ENCODE measurements at regions not wholly inside any gene's neighbourhood (a gene's known extent, or its start where the extent isn't known, plus 50 kb on each side); places are given as distances from the start of the nearest gene placed in this dataset.

DNA sequence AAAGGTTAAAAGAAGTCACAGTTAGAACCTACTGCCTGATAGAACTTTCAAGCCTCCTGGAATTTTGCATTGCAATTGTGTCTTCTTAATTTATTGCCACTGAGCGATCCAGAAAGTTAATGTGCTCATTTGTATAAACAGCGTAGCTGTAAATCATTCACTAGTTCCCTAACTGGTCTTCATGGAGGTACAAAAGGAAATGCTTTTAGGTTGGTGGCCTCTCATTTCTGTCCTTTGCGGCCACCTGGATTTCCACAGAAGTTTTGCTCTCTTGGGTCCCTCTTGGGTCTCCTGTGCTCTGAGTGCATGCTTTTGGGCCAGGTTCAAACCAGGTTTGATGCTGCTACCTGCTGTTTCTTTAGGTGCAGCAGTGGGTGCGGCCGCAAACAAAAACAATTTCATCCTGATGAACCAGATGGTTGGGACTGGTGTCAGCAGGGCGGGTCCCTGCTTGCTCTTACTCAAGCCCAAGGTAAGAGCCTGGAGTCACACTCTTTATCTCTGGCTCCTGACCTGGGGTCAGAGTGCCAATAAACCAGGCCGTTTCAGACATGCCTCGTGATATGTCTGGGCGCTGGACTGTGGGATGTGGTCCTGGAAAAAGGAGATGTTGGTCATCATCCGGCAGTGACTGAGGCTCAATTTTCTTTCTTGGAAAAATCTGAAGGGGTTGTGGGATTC, 270.1 kb downstream of the PTTG2 start:
- DNase-seq (ENCODE audit: low read depth in 2 of 2) = no peak

DNA sequence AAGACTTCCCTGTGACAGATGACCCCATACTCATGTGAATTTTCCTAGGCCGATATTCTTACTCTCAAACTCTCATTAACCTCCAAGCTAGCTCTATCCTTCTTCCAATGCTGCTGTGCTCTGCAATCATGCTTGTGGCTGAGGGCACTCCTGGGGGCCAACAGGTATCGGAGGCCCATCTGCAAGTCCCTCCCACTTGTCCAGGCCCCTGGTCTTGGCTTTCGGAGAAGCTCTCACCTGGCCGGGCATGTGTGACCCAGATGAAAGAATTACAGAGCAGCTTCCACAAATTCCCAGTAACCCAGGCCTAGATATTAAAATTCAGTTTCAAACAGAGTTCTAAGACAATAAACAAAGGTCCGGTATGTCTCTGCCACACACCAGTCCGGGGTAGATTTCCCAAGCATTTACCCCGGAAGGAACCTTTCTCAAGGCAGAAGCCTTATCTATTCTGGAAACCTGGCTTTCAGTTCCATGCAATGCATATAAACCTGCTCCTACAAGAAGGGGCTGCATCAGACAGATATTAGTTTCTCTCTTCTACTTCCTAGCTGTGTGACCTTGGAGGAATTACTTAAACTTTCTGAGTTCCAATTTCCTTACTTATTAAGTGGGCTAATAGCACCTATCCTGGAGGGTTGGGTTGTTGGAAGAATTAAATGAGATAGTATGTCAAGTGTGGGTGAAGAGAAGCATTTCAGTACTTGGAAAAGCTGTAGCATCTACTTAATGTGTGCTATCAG, 270.8 kb downstream of the PTTG2 start:
- DNase-seq (ENCODE audit: low read depth in 2 of 2) = no peak

DNA sequence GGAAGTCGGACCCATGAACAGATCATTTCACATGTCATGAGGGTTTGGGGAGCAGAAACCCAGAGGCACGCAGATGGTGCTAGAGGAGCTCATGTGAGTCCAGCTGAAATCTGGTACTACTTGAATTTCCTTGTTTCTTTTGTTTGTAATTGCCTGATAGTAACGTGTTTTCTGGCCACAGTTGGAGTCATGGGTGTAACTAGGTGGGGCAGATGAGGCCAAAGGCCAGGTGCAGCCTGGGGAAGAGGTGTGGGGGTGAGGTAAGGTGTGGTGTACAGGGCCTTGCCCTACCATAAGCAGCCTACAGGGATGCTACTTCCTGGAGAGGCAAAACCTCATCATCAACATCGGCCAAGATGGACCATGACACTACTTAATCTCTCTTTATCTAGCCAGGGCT, 271.4 kb downstream of the PTTG2 start:
- DNase-seq (ENCODE audit: low read depth in 2 of 2) = no peak

DNA sequence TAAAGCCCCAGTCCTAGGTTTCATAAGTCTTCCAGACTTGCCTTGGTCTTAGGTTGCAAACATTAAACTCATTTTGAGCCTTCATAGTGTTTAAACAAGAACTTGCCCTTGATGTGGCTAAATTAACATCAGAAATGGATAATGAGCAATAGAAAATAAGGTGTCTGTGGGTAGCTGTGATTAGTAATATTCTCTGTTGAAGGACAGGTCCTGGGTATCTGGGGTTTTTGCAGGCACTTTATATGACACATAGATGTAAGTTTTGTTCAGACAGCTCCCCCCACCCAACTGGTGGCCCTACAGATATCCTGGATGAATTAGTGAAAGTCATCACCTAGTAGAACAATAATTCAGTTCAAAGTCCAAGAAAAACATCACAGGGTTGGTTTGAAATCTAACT, 272.5 kb downstream of the PTTG2 start:
- no peak for DNase-seq (ENCODE audit: low read depth in 2 of 2)

DNA sequence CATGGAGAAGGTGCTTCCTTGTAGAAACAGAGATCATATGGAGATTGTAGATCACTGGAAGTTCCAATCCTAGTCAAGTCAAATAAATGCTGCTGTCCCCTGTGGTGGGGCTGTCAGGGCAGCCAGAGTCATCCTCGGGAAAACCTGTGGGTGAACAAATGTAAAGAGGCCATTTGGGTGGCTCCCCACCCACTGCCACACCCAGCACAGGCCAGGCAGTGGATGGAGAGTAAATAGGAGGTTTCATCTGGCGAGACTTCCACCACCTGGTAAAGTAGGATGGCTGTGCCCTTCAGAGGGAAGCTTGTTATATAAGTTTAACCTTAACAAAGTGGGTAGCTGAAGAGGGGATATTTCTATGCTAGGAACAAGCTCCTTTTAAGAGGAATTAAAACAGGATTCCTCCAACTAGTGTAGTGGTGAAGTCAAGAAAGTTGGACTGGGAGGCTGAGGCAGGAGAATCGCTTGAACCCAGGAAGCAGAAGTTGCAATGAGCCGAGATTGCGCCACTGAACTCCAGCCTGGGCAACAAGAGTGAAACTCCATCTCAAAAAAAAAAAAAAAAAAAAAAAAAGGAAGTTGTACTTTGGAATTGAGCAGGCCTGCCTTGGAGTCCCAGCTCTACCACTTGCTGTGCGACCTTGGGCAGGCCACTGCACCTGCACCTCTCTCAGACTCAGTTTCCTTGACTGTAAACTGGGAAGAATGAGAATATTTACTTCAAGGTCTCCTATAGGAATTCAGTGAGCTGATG, 273.7 kb downstream of the PTTG2 start:
- no peak for DNase-seq (ENCODE audit: low read depth in 2 of 2)

DNA sequence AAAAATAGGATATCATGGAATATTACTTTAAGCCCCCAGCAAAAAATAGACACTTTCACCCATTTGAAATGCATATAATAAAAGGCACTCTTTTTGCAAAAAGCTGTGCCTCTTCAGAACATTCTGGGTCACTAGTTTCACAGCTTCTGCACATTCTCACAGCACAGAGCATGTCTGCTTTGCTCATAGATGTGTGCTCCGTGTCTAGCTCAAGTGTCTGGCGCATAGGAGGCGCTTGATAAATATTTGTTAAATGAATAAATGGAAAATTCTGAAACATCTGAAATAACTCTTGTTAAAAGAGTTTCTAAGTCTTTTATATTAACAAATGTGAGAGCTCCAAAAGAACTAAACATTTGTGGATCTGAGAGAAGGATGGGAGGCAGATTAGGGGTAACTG, 275.2 kb downstream of the PTTG2 start:
- DNase-seq (ENCODE audit: low read depth in 2 of 2) = no peak

DNA sequence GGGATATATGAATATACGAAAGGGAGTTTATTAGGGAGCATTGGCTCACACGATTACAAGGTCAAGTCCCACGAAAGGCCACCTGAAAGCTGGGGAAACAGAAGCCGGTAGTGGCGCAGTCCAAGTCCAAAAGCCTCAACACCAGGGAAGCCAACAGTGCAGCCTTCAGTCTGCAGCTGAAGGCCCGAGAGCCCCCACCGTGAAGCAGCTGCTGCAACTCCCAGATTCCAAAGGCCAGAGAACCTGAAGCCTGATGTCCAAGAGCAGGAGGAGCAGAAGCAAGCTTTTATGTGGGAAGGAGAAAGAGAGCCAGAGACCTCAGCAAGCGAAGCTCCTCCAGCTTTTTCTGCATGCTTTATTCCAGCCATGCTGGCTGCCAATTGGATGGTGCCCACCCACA, 275.8 kb downstream of the PTTG2 start:
- no peak for DNase-seq (ENCODE audit: low read depth in 2 of 2)

DNA sequence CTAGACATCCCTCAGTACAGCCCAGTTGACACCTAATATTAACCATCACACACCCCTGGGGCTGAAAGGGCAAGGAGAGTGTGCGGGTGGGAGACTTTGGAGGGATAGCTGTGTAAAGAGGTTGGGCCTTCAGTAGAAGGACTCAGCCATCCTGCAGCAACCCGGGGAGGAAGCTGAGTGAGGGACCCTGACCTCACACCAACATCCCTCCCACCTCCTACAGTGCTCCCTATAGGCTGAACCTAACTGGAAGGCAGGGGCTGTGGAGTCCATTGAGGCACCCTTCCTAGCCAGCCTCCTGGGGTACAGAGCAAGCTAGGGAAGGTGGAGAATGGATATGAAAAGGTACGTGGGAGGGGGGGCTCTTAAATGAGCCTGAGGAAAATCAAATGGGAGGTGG, 276.3 kb downstream of the PTTG2 start:
- DNase-seq (ENCODE audit: low read depth in 2 of 2) = no peak

DNA sequence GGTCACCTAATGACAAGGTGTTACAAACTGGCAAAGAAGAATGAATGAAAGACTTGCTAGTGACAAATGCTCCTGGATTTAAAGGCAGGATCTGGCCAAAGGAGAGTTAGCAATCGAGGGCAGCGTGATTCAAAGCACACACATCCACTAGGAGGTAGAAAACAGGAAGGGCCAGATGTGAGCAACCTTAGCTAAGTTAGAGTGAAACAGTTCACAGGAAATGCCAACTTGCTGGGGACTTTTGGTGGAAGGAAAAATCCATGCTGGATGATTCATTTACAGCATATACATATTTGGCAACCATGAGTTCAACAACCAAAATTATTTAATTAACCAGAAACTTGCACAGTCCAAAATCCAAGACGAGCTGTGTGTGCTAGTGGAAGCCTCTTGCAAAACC, 276.9 kb downstream of the PTTG2 start:
- no peak for DNase-seq (ENCODE audit: low read depth in 2 of 2)

DNA sequence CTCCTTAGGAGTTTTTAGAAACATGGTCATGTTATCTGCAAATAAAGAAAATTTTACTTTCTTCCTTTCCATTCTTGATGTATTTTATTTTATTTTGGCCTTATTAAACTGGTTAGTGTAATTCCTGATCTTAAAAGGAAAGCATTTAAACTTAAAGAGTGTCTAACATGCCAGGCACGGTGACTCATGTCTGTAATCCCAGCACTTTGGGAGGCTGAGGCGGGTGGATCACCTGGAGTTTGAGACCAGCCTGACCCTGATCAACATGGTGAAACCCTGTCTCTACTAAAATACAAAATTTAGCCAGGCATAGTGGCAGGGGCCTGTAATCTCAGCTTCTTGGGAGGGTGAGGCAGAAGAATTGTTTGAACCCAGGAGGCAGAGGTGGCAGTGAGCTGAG, 281.3 kb downstream of the PTTG2 start:
- no peak for DNase-seq (ENCODE audit: low read depth in 2 of 2)

DNA sequence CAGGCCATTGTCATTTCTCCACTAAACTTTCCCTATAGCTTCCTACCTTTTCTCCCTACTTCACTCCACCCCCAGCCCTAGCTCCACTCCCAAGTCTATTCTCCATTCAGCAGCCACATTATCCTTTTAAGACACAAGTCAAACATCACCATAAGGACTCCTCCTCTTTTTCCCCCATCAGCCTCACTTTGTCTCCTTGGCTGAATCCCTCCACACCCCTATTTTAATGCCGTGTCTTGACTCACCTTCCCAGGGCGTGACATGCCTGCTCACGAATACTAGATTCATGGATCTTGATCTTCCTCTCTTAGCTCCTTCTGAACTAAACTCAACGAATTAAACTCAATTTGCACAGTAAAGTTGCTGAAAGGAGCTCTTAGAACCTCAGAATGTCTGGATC, 281.9 kb downstream of the PTTG2 start:
- DNase-seq (ENCODE audit: low read depth in 2 of 2) = no peak

DNA sequence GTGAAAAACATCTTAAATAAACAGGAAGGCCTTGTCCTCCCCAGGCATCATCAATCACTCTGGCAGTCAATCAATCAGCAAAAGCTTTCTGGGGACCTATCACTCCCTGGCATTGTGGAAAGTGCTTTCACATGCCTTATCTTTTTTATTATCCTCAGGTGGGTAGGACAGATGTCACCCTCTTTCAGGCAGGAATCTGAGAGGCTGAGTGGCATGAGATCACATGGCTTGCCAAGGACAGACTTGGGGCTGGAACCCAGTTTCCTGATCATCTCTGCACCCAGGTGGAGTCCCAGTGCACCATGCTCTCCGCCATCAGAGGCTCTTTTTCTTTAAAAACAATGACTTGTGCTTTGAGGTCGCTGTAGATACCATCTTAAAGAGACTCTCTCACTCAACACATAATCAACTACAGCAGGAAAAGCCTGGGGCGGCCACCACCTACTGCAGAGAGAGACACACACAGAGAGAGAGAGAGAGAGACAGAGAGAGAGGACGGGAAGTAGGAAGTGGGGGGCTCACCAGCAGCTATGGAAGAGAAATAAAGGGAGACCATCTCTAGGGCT, 282.7 kb downstream of the PTTG2 start:
- DNase-seq (ENCODE audit: low read depth in 2 of 2) = no peak

DNA sequence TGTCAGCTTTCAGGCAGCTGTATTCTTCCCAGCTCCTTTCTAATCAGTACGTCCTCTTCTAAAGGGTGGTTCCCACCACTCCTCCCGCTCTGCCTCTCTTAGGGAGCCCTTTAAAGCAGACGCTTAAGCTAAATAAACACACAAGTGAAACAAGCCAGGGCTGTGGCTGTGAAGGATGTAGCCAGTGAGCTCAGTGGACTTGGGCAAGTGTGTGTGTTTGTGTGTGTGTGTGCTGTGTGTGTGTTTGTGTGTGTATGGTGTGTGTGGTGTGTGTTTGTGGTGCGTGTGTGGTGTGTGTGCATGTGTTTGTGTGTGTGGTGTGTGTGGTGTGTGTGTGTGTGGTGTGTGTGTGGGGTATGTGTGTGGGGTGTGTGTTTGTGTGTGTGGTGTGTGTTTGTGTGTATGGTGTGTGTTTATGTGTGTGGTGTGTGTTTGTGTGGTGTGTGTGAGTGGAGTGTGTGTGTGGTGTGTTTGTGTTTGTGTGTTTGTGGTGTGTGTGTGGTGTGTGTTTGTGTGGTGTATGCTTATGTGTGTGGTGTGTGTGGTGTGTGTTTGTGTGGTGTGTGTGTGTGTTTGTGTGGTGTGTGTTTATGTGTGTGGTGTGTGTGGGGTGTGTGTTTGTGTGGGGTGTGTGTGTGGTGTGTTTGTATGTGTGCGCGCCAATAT, 283.3 kb downstream of the PTTG2 start:
- DNase-seq (ENCODE audit: low read depth in 2 of 2) = no peak

DNA sequence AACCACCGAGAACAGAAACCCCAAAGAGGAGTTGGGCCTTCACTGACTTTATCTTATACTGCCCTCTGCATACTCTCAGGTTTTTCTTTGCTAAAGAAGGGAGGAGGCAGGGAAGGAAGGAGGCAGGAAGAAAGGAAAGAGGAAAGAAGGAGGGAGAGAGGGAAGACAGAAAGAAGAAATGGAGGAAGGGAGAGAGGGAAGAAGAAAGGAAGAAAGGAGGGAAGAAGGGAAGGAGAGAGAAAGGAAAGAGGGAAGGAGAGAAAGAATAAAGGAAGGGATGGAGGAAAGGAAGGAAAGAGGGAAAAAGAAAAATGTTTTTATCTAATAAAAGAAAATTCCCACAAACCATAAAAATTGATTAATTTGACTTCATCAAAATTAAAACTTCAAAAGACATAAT, 294.6 kb downstream of the PTTG2 start:
- no peak for DNase-seq (ENCODE audit: low read depth in 2 of 2)

DNA sequence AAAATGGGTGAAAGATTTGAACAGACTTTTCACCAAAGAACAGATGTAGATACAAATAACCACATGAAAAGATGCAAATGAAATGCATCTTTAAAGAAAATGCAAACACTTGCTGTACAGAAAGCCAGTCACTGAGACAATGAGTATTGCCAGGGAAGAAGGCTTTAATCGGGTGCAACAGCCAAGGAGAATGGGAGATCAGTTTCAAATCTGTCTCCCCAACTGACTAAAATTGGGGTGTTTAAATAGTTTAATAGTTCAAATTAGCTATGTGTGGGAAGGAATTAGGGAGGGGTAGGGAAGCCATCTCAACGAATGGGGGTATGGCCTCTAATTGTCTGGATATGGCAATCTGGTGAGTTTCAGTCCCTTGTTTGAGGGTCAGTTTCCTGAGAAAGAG, 295.4 kb downstream of the PTTG2 start:
- DNase-seq (ENCODE audit: low read depth in 2 of 2) = no peak

DNA sequence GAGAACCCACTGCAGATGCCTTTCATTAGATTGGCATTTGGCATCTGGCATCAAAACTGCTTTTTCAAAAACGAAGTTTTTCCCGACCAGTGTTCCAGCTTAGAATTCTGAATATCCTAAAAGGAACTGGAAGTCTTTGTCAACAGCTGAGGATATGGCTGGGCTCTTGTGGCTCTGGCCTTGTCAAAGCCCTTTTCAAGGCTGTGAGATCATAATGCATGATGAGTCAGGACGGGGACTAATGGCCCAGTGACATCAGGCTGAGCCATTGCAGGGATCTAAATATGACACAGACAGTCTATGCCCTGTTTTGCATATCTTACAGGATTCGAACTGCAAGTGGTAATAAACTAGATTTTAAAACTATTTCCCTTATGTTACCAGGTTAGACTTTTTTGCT, 306.4 kb downstream of the PTTG2 start:
- DNase-seq (ENCODE audit: low read depth in 2 of 2) = no peak

DNA sequence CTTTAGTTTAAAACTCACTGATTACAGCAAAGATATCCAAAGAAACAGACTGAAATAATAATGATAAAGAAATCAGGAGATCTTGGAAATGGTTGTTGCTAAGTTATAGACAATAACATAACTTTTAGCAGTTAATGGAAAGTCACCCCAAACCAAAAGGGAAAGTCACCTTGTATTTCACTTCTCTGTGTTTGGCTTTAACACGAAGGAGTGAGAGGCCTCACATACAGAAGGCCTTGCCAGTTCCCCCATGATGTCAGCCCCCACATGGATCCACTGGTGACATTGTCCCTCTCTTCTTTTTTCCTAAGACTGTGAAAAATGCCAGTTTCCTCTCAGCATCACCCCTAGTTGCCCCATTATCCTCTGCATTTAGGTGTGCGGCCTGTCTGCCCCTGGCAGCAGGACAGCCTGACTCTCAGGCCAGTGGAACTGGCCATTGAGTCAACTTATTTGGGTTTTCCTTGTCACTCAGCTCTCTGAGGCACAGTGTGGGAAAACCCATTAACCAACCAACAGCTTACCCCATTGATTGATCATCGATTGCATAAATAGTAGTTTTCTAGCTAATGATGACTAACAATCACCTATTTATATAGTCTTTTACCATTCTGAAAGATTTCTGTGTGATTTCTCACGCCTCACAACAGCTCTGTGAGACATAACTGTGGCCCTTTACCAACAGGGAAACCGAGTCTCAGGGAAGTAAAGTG, 308.1 kb downstream of the PTTG2 start:
- DNase-seq (ENCODE audit: low read depth in 2 of 2) = no peak

DNA sequence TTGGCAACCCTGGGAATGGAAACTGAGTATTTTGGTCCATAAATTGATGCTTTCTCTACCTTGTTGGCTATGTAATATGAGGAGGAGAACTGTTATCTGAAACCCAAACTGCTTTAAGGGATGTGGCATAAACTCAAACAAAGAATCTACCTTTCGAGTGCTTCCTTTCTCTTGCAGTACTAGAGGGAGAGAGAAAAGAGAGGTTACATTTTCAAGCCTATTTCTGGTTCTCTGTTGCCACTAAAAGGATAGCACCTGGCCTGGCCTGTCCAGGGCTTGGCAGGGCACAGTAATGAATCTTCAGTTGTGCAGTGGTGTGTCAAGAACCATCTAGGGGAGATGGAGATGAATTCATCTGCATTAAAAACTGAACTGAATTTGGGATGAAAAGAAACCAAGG, 308.6 kb downstream of the PTTG2 start:
- no peak for DNase-seq (ENCODE audit: low read depth in 2 of 2)

DNA sequence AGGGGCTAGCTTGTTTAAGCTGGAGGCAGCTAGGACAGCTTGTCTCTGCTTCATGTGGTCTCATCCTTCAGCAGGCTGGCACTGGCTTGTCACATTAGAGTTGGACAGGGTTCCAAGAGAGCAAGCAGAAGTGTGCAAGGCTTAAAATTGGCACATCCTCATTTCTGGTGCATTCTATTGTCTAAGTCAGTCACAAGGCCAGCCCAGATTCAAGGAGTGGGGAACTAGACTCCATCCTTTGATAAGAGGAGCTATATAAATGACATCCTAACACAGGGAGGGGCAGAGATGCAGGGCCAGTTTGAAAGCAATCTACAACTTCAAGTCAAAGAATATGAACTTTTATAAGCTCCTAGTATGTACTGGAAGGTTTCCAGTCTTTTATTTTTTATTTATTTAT, 313.2 kb downstream of the PTTG2 start:
- no peak for DNase-seq (ENCODE audit: low read depth in 2 of 2)

DNA sequence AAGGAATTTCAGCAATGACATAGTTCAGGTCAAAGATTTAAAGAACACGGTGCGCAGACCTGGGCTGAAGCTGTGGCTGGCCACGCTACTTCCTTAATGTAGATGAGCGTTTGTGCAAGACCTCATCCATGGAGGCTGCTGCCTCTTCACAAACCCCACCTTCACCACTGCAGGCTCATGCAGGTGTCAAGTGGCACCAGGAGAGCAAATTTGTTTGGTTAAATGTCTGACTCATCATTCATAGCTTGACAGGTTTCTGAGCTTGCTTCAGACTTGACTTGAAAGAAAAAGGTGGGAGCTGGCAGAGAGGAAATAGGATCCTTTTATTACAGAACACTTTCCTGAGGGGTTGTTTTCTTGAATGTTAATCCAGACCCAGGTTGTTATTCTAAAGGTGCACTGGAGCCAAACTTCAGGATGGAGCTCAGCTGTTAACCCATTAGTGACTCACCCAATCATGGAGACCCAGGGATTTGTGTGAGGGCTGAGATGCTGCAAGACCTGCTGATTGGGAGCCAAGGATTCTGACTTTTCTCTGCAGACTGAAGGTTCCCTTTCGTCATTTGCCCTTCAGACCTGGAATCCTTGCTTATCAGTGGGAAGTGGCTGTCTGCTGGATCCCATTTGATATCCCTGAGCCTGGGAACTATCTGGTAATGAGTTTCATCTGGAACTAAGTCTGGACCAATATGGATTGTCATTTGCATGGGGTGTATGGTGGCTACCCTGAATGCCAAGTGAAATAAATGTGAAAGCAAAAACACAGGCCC, 315.3 kb downstream of the PTTG2 start:
- no peak for DNase-seq (ENCODE audit: low read depth in 2 of 2)

DNA sequence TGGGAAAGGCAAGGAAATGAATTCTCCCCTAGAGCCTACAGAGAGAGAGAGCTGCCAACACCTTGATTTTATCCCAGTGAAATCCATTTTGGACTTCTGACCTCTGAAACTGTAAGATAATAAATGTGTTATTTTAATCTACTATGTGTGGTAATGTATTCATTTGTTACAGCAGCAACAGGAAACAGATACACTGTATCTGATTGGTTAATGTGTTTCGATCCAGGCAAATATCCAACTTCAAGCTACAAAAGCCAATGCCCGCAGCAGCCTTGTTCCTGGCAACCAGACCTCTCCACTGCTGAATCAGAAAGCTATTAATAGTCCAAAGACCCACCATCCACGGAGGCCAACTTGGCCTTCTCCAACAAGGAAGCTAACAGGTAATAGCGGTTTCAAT, 318.1 kb downstream of the PTTG2 start:
- DNase-seq (ENCODE audit: low read depth in 2 of 2) = no peak

All from activated CD4-positive, alpha-beta T cell treated with anti-CD3 and anti-CD28 coated beads for 24 hours (primary cell).